ENCODE measurements at regions not wholly inside any gene's neighbourhood (a gene's known extent, or its start where the extent isn't known, plus 50 kb on each side); places are given as distances from the start of the nearest gene placed in this dataset.

GRCh38 chr14:55734731-55735130, 154.7 kb downstream of the KTN1 start:
- no peak for TF ChIP-seq CTCF (IDR thresholded peaks at IDR 0.05)
- POLR2A ChIA-PET = no interaction called here
- H3K9me3 Mint-ChIP-seq = no peaks in the 10 kb centered on the region
- no peaks in the 10 kb centered on the region for H3K27me3 Mint-ChIP-seq
- ATAC-seq (ENCODE audit: poor library complexity) (no peak), DNase-seq (no peak)
- H3K36me3 Mint-ChIP-seq (ENCODE audit: low read depth) = no peaks in the 10 kb centered on the region
- no peaks in the 10 kb centered on the region for H3K27me3 ChIP-seq (ENCODE audit: control insufficient read depth in 1 of 2, insufficient read depth in 2 of 2, low read length in 2 of 2)
- no peaks in the 10 kb centered on the region for H3K4me1 ChIP-seq (ENCODE audit: insufficient read depth, low read length)
- no peak overlapping the region for H3K27ac Mint-ChIP-seq
- H3K4me3 ChIP-seq (ENCODE audit: low read length) = no peak overlapping the region
- H3K4me1 Mint-ChIP-seq (ENCODE audit: low read depth) = no peaks in the 10 kb centered on the region
- CTCF ChIA-PET = interaction anchor here (0.9 kb wide), 1 partner anchor 606 kb away, joined by 4 read pairs; no protein-coding TSS in a partner anchor
- intact Hi-C loops (cut with DNase I, micrococcal nuclease) = loop anchor here (5.0 to 10.0 kb wide), 2 partner anchors 688 to 690 kb away; no protein-coding TSS in a partner anchor
- H3K36me3 ChIP-seq (ENCODE audit: insufficient read depth, low read length) = no peaks in the 10 kb centered on the region
- H3K27ac ChIP-seq (ENCODE audit: low read depth in 1 of 2, low read length in 2 of 2) = no peak overlapping the region
- H3K4me3 Mint-ChIP-seq = no peak overlapping the region
- H3K9me3 ChIP-seq (ENCODE audit: control insufficient read depth in 1 of 2, insufficient read depth in 1 of 2, low read length in 2 of 2) = no peaks in the 10 kb centered on the region

- no peaks in the 10 kb centered on the region for H3K36me3 ChIP-seq (ENCODE audit: insufficient read depth, low read length)
- DNase-seq (no peak), ATAC-seq (ENCODE audit: poor library complexity) (no peak)
- H3K36me3 Mint-ChIP-seq (ENCODE audit: low read depth) = no peaks in the 10 kb centered on the region
- no peaks in the 10 kb centered on the region for H3K9me3 ChIP-seq (ENCODE audit: control insufficient read depth in 1 of 2, insufficient read depth in 1 of 2, low read length in 2 of 2)
- H3K4me3 ChIP-seq (ENCODE audit: low read length) = no peak overlapping the region
- no peak overlapping the region for H3K27ac ChIP-seq (ENCODE audit: low read depth in 1 of 2, low read length in 2 of 2)
- intact Hi-C loops (cut with DNase I, micrococcal nuclease) = loop anchor here in 1 of 2 experiments (10.0 kb wide), 1 partner anchor 685 kb away; no protein-coding TSS in a partner anchor
- ChIA-PET CTCF (no interaction called here), POLR2A (no interaction called here)
- TF ChIP-seq CTCF (IDR thresholded peaks at IDR 0.05) = no peak
- no peaks in the 10 kb centered on the region for H3K4me1 ChIP-seq (ENCODE audit: insufficient read depth, low read length)
- no peaks in the 10 kb centered on the region for H3K4me1 Mint-ChIP-seq (ENCODE audit: low read depth)
- H3K27ac Mint-ChIP-seq = no peak overlapping the region
- no peaks in the 10 kb centered on the region for H3K27me3 Mint-ChIP-seq
- no peaks in the 10 kb centered on the region for H3K9me3 Mint-ChIP-seq
- H3K27me3 ChIP-seq (ENCODE audit: control insufficient read depth in 1 of 2, insufficient read depth in 2 of 2, low read length in 2 of 2) = no peaks in the 10 kb centered on the region
- no peak overlapping the region for H3K4me3 Mint-ChIP-seq
These were observed 160.1 kb downstream of the KTN1 start for GRCh38 chr14:55739967-55740648.

GRCh38 chr14:55740649-55740989, 160.6 kb downstream of the KTN1 start:
- H3K9me3 Mint-ChIP-seq = no peaks in the 10 kb centered on the region
- Histone ChIP-seq H3K4me3 (ENCODE audit: low read length) (no peak overlapping the region), H3K4me1 (ENCODE audit: insufficient read depth, low read length) (no peaks in the 10 kb centered on the region), H3K27me3 (ENCODE audit: control insufficient read depth in 1 of 2, insufficient read depth in 2 of 2, low read length in 2 of 2) (no peaks in the 10 kb centered on the region), H3K9me3 (ENCODE audit: control insufficient read depth in 1 of 2, insufficient read depth in 1 of 2, low read length in 2 of 2) (no peaks in the 10 kb centered on the region), H3K27ac (ENCODE audit: low read depth in 1 of 2, low read length in 2 of 2) (no peak overlapping the region), H3K36me3 (ENCODE audit: insufficient read depth, low read length) (no peaks in the 10 kb centered on the region)
- no peak for DNase-seq
- ChIA-PET POLR2A (no interaction called here), CTCF (no interaction called here)
- no peak overlapping the region for H3K4me3 Mint-ChIP-seq
- ATAC-seq (ENCODE audit: poor library complexity) = no peak
- H3K27ac Mint-ChIP-seq = no peak overlapping the region
- TF ChIP-seq CTCF (IDR thresholded peaks at IDR 0.05) = no peak
- intact Hi-C loops (cut with DNase I, micrococcal nuclease) = no loop called here
- H3K27me3 Mint-ChIP-seq = no peaks in the 10 kb centered on the region
- no peaks in the 10 kb centered on the region for H3K36me3 Mint-ChIP-seq (ENCODE audit: low read depth)
- no peaks in the 10 kb centered on the region for H3K4me1 Mint-ChIP-seq (ENCODE audit: low read depth)
